NCI-H1105 (cell line): ENCODE measurements at regions not wholly inside any gene's neighbourhood (a gene's known extent, or its start where the extent isn't known, plus 50 kb on each side); places are given as distances from the start of the nearest gene placed in this dataset.

Experiments
- DNase-seq: peaks from one replicate; lab custom pipeline; 2025; lab: John Stamatoyannopoulos, UW

GRCh38 chr5:14983666-14984441, 112.3 kb upstream of the ANKH start:
- DNase-seq: no peak

DNA sequence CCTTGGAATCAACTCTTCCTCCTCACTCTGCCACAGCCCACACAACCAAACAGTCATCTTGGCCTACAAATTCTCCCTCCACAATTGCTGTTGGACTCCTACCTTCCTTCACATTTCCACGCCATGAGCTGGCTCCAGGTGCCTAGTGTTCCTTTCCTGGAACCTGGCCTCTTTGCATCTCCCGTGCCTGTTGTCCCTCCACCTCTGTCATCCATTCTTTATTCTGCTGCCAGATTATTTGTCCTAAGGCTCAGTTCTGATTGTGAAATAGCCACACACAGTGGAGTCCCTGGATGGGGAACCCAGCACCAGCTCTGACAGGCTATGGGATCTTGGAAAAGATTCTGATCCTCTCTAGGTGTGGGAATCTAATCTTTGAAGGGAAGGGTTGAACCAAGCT, 109.1 kb upstream of the ANKH start:
- DNase-seq: no peak

- DNase-seq: no peak
Measured at GRCh38 chr5:14977058-14977685, 105.6 kb upstream of the ANKH start.

GRCh38 chr5:14976486-14976885, 104.9 kb upstream of the ANKH start:
- no peak for DNase-seq

DNA sequence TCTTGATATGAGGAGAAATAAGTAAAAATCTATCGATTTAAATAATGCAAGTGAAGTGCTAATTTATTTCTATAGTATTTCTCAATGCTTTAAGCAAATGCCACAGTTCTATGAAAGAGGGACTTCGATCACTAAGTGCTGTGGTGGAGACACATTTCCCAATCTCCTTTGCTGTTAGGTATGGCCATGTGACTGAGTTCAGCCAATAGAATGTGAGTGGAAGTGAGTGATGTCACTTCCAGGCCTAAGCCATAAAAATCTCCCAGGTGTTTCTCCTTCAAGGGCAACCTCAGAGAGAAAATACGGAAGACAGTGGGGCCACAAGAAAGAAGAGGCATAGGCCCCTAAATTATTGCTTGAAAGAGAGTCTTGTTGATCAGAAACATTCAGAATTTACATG, 100.3 kb upstream of the ANKH start:
- DNase-seq: no peak

DNA sequence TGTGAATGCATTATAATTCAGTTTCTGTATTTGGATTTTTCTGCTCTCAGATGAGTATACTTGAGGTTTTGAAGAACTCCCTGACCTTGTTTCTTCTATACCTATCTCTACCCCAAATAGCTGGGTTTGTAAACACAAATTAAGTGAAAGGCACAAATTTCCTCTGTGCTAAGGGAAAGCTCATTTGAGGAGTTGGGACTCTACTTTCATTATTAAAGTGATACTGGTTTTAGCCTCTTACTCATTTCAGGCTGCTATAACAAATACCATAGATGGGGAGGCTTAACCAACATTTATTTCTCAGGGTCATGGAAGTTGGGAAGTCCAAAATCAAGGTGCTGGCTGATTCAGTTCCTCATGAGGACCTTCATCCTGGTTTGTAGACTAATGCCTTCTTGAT, 97.2 kb upstream of the ANKH start:
- no peak for DNase-seq

- DNase-seq: no peak
Measured at GRCh38 chr5:14967166-14967565, 95.6 kb upstream of the ANKH start.

GRCh38 chr5:14965815-14966214, 94.2 kb upstream of the ANKH start:
- no peak for DNase-seq

GRCh38 chr5:14962604-14963003, 91.0 kb upstream of the ANKH start:
- DNase-seq: no peak

- DNase-seq: no peak
Measured at GRCh38 chr5:14960120-14960462, 88.5 kb upstream of the ANKH start.

DNA sequence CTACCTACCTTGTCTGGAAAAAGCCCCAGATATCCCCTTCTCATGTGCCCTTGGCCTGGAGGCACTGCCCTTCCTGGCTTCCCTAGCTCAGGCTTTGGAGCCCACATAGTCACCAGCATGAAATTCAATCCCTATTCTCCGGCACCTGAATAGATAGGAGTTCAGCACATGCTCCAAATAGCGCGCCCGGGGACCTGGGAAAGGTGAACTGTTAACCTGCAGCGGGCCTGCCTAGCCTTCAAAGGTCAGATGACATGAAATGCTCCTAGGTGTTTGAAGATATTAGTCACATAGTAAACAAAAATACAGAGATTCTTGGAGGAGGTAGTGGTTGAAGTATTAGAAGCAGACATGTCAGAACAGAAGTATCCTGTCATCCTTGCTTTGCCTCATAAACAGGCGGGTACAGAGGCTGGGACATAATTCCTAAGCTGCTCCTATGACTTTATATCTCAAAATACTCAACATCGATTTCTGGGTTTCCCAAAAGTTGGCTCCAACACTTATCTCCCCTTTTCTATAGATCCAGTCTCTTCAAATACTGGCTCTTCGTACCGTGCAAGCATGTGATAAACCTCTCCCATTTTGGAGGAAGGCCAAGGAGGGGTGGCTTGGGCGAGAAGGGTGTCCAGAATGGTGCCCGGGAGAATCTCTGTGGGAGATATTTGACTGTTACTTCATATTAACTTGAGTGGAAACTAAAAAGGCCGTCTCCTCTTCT, 88.0 kb upstream of the ANKH start:
- DNase-seq: no peak

- no peak for DNase-seq
Measured at GRCh38 chr5:14958188-14958587, 86.6 kb upstream of the ANKH start.

- DNase-seq: no peak
Measured at GRCh38 chr5:14956423-14957046, 85.0 kb upstream of the ANKH start.

GRCh38 chr5:14954616-14955343, 83.2 kb upstream of the ANKH start:
- no peak for DNase-seq

GRCh38 chr5:14954216-14954615, 82.6 kb upstream of the ANKH start:
- DNase-seq: no peak

DNA sequence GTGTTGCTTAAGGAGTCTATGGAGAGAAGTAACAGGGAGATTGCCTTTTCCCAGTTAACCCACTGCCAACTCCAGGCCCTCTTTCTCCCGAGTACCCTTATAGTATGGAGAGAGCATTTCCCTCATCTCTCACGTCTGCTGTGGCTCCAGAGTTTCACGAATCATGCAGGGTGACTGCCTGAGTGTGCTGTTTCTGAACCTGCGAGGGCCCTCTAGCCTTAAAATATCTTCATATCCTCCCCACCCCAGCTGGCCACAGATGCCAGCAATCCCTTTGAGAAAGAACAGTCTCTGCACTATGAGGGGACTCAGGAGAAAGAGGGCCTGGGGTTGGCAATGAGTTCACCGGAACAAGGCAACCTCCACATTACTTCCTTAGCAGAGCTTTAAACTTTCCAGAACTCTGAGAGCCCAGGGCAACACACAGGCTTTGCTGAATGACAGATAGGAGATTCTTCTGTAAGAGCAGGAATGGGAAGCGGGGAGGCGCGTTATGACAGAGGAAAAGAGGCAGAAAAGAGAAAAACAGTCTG, 81.6 kb upstream of the ANKH start:
- DNase-seq: no peak

DNA sequence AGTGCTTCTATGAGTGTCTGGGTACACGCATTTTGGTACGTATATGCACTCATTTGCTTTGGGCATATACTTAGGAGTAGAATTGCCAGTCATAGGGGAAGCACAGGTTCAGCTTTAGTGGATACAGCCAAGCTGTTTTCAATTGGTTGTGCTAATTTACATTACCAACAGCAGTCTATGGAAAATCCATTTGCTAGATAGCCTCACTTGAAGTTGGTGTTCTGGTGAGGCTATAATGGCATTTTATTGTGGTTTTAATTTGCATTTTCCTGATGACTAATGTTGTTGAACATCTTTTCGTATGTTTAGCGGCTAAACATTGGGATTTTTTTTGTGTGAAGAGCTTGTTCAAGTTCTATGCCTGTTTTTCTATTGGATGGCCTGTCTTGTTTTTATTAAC, 76.8 kb upstream of the ANKH start:
- no peak for DNase-seq

GRCh38 chr5:14946815-14947620, 75.4 kb upstream of the ANKH start:
- no peak for DNase-seq

GRCh38 chr5:14945450-14945849, 73.9 kb upstream of the ANKH start:
- DNase-seq: no peak

- DNase-seq: no peak
Measured at GRCh38 chr5:14944996-14945395, 73.4 kb upstream of the ANKH start.

- DNase-seq: no peak
Measured at GRCh38 chr5:14944350-14944739, 72.8 kb upstream of the ANKH start.
